ENCODE measurements at regions not wholly inside any gene's neighbourhood (a gene's known extent, or its start where the extent isn't known, plus 50 kb on each side); places are given as distances from the start of the nearest gene placed in this dataset.

GRCh38 chr1:187977298-187977697, 1148.5 kb downstream of the PLA2G4A start:
- TF ChIP-seq CTCF (IDR thresholded peaks at IDR 0.05): no peak
- TF ChIP-seq POLR2A (IDR thresholded peaks at IDR 0.05; ENCODE audit: low read length): no peak
- no peak for TF ChIP-seq KDM1A (IDR thresholded peaks at IDR 0.05; ENCODE audit: low read depth)
- TF ChIP-seq CHD2 (IDR thresholded peaks at IDR 0.05; ENCODE audit: low read length, partially characterized antibody): no peak
- TF ChIP-seq FOSL2 (IDR thresholded peaks at IDR 0.05): no peak
- no peak for TF ChIP-seq FOSL2 (CRISPR knock-in tag; IDR thresholded peaks at IDR 0.05)
- TF ChIP-seq ESRRA (IDR thresholded peaks at IDR 0.05; ENCODE audit: borderline replicate concordance, low read length): no peak
- TF ChIP-seq HOXB5 (CRISPR knock-in tag; IDR thresholded peaks at IDR 0.05): no peak
- TF ChIP-seq EP300 (IDR thresholded peaks at IDR 0.05): no peak
- no peak for TF ChIP-seq SMC3 (IDR thresholded peaks at IDR 0.05)
- no peak for TF ChIP-seq ZC3H11A (IDR thresholded peaks at IDR 0.05)

Measured in A549 (cell line).